ENCODE measurements at regions not wholly inside any gene's neighbourhood (a gene's known extent, or its start where the extent isn't known, plus 50 kb on each side); places are given as distances from the start of the nearest gene placed in this dataset.

DNA sequence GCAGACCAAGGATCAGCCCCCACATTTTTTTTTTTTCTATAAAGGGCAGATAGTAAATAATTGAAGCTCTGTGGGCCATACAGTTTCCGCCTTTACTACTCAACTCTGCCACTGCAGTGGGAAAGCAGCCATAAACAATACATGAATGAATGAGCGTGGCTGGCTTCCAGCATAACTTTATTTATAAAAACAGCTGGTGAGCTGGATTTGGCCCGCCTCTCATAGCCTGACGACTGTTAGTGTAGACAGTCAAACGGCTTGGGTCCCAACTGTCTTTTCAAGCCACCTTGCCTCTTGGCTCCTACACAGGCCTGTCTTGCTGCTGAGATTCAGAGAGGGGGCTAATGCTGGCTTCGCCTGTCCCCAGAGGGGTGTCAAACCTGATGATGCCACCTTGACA, 169.8 kb upstream of the GPR26 start:
- FAIRE-seq (no peak), DNase-seq (ENCODE audit: low read depth, low spot score) (no peak)
- dilution Hi-C loops (cut with MboI; ENCODE audit: extremely low pct_ligation_motif_present, low sequenced_read_pairs) = no loop called here
- H3K9ac ChIP-seq (ENCODE audit: control insufficient read depth, extremely low read depth, insufficient read depth, low read length) = no peak overlapping the region
- H3K9me1 ChIP-seq (ENCODE audit: control insufficient read depth, extremely low read depth, insufficient read depth, low read length) = no peaks in the 10 kb centered on the region
- no peaks in the 10 kb centered on the region for H4K20me1 ChIP-seq (ENCODE audit: control insufficient read depth, extremely low read depth, insufficient read depth, low read length)
- TF ChIP-seq, protein P1, sequence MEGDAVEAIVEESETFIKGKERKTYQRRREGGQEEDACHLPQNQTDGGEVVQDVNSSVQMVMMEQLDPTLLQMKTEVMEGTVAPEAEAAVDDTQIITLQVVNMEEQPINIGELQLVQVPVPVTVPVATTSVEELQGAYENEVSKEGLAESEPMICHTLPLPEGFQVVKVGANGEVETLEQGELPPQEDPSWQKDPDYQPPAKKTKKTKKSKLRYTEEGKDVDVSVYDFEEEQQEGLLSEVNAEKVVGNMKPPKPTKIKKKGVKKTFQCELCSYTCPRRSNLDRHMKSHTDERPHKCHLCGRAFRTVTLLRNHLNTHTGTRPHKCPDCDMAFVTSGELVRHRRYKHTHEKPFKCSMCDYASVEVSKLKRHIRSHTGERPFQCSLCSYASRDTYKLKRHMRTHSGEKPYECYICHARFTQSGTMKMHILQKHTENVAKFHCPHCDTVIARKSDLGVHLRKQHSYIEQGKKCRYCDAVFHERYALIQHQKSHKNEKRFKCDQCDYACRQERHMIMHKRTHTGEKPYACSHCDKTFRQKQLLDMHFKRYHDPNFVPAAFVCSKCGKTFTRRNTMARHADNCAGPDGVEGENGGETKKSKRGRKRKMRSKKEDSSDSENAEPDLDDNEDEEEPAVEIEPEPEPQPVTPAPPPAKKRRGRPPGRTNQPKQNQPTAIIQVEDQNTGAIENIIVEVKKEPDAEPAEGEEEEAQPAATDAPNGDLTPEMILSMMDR (optimal IDR thresholded peaks at IDR 0.05 in 1 of 3, IDR thresholded peaks at IDR 0.05 in 1 of 3, conservative IDR thresholded peaks at IDR 0.05 in 1 of 3; ENCODE audit: extremely low read depth in 1 of 3, insufficient read depth in 2 of 3, low read length in 3 of 3) = no peak
- no peak for TF ChIP-seq EZH2 (IDR thresholded peaks at IDR 0.05; ENCODE audit: low read length)
- H3K27me3 ChIP-seq (ENCODE audit: control insufficient read depth, extremely low read depth, insufficient read depth, low read length) = peaks cover 4% of the 10 kb centered on the region
- H3K4me3 ChIP-seq (ENCODE audit: control insufficient read depth in 2 of 3, extremely low read depth in 1 of 3, insufficient read depth in 2 of 3, low read depth in 1 of 3, low read length in 3 of 3) = no peak overlapping the region
- no peaks in the 10 kb centered on the region for H3K79me2 ChIP-seq (ENCODE audit: control insufficient read depth, insufficient read depth, low read length)
- H3K4me1 ChIP-seq (ENCODE audit: control insufficient read depth, extremely low read depth, insufficient read depth, low read length) = no peaks in the 10 kb centered on the region
- H2AFZ ChIP-seq (ENCODE audit: control insufficient read depth, low read length) = no peak overlapping the region
- no peaks in the 10 kb centered on the region for H3K36me3 ChIP-seq (ENCODE audit: control insufficient read depth in 2 of 2, extremely low read depth in 1 of 2, insufficient read depth in 2 of 2, low read length in 2 of 2)
- H3K27ac ChIP-seq (ENCODE audit: control insufficient read depth, insufficient read depth, low read length) = no peak overlapping the region
- H3K9me3 ChIP-seq (ENCODE audit: control insufficient read depth, low read depth, low read length) = no peaks in the 10 kb centered on the region
- H3K4me2 ChIP-seq (ENCODE audit: control insufficient read depth, extremely low read depth, insufficient read depth, low read depth, low read length) = no peak overlapping the region

DNA sequence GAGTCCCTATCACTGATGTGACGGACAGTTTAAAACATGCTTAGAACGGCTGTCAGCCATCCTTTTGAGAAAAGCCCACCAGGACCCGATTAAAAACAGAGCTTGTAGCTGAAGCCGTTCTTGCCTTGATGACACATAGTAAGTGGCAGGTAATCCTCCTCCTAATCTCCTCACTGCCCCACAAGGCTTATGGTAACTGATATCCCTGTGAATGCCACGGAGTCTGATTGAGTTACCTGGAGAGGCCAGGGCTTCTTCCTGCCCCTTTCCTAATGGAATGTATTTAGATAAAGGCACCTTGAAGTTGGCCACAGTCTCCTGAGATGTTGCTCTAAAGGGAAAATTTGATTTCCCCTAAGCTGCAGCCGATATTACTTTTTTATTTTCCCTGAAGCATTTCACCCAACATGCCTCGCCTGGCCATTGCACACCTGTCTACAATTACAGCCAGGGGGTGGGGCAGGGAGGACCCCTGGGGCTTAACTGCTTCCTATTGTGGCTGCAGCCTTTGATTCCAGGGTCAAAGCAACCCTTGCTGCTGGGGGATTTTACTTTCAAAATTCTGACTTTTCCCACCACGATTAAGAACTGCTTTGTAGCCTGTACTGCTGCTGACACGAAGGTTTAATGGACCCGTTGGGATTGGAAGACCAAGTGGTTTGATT, 169.0 kb upstream of the GPR26 start:
- no peak for DNase-seq (ENCODE audit: low read depth, low spot score)
- H3K9me1 ChIP-seq (ENCODE audit: control insufficient read depth, extremely low read depth, insufficient read depth, low read length) = no peaks in the 10 kb centered on the region
- no peaks in the 10 kb centered on the region for H3K4me1 ChIP-seq (ENCODE audit: control insufficient read depth, extremely low read depth, insufficient read depth, low read length)
- no peaks in the 10 kb centered on the region for H3K27me3 ChIP-seq (ENCODE audit: control insufficient read depth, extremely low read depth, insufficient read depth, low read length)
- no peak overlapping the region for H3K9ac ChIP-seq (ENCODE audit: control insufficient read depth, extremely low read depth, insufficient read depth, low read length)
- no peaks in the 10 kb centered on the region for H3K9me3 ChIP-seq (ENCODE audit: control insufficient read depth, low read depth, low read length)
- H3K4me2 ChIP-seq (ENCODE audit: control insufficient read depth, extremely low read depth, insufficient read depth, low read depth, low read length) = no peak overlapping the region
- H3K4me3 ChIP-seq (ENCODE audit: control insufficient read depth in 2 of 3, extremely low read depth in 1 of 3, insufficient read depth in 2 of 3, low read depth in 1 of 3, low read length in 3 of 3) = no peak overlapping the region
- H3K79me2 ChIP-seq (ENCODE audit: control insufficient read depth, insufficient read depth, low read length) = no peaks in the 10 kb centered on the region
- dilution Hi-C loops (cut with MboI; ENCODE audit: extremely low pct_ligation_motif_present, low sequenced_read_pairs) = no loop called here
- FAIRE-seq = no peak
- no peak overlapping the region for H3K27ac ChIP-seq (ENCODE audit: control insufficient read depth, insufficient read depth, low read length)
- H4K20me1 ChIP-seq (ENCODE audit: control insufficient read depth, extremely low read depth, insufficient read depth, low read length) = no peaks in the 10 kb centered on the region
- H3K36me3 ChIP-seq (ENCODE audit: control insufficient read depth in 2 of 2, extremely low read depth in 1 of 2, insufficient read depth in 2 of 2, low read length in 2 of 2) = no peaks in the 10 kb centered on the region
- no peak overlapping the region for H2AFZ ChIP-seq (ENCODE audit: control insufficient read depth, low read length)
- TF ChIP-seq EZH2 (IDR thresholded peaks at IDR 0.05; ENCODE audit: low read length) = no peak
- TF ChIP-seq, protein P1 (optimal IDR thresholded peaks at IDR 0.05 in 1 of 3, IDR thresholded peaks at IDR 0.05 in 1 of 3, conservative IDR thresholded peaks at IDR 0.05 in 1 of 3; ENCODE audit: extremely low read depth in 1 of 3, insufficient read depth in 2 of 3, low read length in 3 of 3) = no peak
